ENCODE measurements at regions not wholly inside any gene's neighbourhood (a gene's known extent, or its start where the extent isn't known, plus 50 kb on each side); places are given as distances from the start of the nearest gene placed in this dataset.

- TF ChIP-seq ZNF114 (CRISPR knock-in tag; IDR thresholded peaks at IDR 0.05) (no peak), CTCF (conservative IDR thresholded peaks at IDR 0.05; ENCODE audit: low read depth in 2 of 2) (no peak), POLR2AphosphoS5 (IDR thresholded peaks at IDR 0.05; ENCODE audit: low read depth) (no peak), STAT1 (IDR thresholded peaks at IDR 0.05; ENCODE audit: unreplicated experiment) (no peak), EZH2 (IDR thresholded peaks at IDR 0.05; ENCODE audit: low read depth, unreplicated experiment) (no peak), JUNB (IDR thresholded peaks at IDR 0.05; ENCODE audit: unreplicated experiment) (no peak)
Observed at GRCh38 chr14:51386411-51386810, 146.4 kb downstream of the TMX1 start.
